OCI-LY1 (cell line): ENCODE measurements at regions not wholly inside any gene's neighbourhood (a gene's known extent, or its start where the extent isn't known, plus 50 kb on each side); places are given as distances from the start of the nearest gene placed in this dataset.

Experiments used
- CTCF ChIP-seq: fragments of 200-600 bp; sonication (generic), shearing (Covaris generic); IDR thresholded peaks from 2 replicates; pipeline ENCODE4 v1.5.1; 2017; ENCODE audit warnings: mild to moderate bottlenecking, antibody characterized with exemption, low read length, moderate library complexity, mixed read lengths
- EZH2 ChIP-seq: fragments of 200-600 bp; sonication (generic), shearing (Covaris generic); IDR thresholded peaks from 2 replicates; pipeline ENCODE4 v1.8.0; 2017; ENCODE audit warnings: borderline replicate concordance, mixed run types, mild to moderate bottlenecking, antibody characterized with exemption, low read length, moderate library complexity, mixed read lengths

DNA sequence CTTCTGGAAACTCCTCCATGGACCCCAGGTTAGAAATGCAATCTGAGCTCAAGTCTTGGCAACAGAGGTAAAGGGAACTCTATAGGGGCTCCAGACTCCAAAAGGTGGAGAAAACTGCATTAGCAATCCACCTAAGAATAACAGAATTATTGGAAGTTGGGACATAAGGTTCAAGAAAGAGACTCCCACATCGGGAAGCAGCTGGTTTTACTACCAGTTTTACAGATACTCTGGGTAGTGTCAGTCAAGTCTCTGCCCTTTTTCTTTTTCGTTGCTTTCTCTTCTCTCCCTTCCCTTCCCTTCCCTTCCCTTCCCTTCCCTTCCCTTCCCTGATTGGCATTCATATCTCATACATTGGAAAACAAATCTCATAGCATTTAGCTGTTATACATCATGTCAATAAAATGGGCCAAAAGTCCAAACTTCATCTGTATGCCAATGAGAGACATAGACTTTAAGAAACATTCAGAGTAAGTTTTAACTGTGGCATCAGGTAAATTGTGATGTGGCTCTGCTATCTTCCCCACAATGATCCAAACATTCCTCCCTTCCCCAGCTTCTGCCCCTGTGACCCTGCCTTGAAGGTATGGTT is 166.7 kb downstream of the KCNE4 start:
- TF ChIP-seq CTCF (no peak), EZH2 (no peak)
